Spleen (tissue), 11 donors: ENCODE measurements at regions not wholly inside any gene's neighbourhood (a gene's known extent, or its start where the extent isn't known, plus 50 kb on each side); places are given as distances from the start of the nearest gene placed in this dataset.

ENCODE experiments used
- DNase-seq: peaks from one replicate; pipeline ENCODE4 v3.0.0-alpha.2; 2020
- H3K27ac ChIP-seq, 8 donors: fragments of 200-600 bp; sonication (generic) in 7 of 8; 1 replicate in 4 of 8; 2 replicates in 4 of 8; pipeline versions ENCODE4 v1.5.0 to v1.8.0; 2016 to 2021; ENCODE audit warnings: inconsistent platforms in 4 of 8, mild to moderate bottlenecking in 4 of 8, moderate library complexity in 1 of 8
- H3K27me3 ChIP-seq, 7 donors: fragments of 200-600 bp; sonication (generic) in 6 of 7; replicated peaks in 1 of 7; 1 replicate in 4 of 7; 2 replicates in 3 of 7; pipeline versions ENCODE4 v1.5.0 to v1.8.0; 2016 to 2021; ENCODE audit warnings: inconsistent platforms in 3 of 7, mild to moderate bottlenecking in 1 of 7
- H3K36me3 ChIP-seq, 6 donors: fragments of 200-600 bp; sonication (generic) in 5 of 6; 1 replicate in 4 of 6; 2 replicates in 2 of 6; pipeline versions ENCODE4 v1.5.0 to v1.8.0; 2016 to 2021; ENCODE audit warnings: inconsistent platforms in 2 of 6
- H3K4me1 ChIP-seq, 6 donors: fragments of 200-600 bp; sonication (generic) in 5 of 6; 1 replicate in 3 of 6; 2 replicates in 3 of 6; pipeline versions ENCODE4 v1.5.0 to v1.8.0; 2016 to 2021; ENCODE audit warnings: inconsistent platforms in 3 of 6
- H3K4me3 ChIP-seq, 8 donors: fragments of 200-600 bp; sonication (generic) in 7 of 8; 1 replicate in 4 of 8; 2 replicates in 4 of 8; pipeline versions ENCODE4 v1.5.0 to v1.8.0; 2016 to 2021; ENCODE audit warnings: inconsistent platforms in 4 of 8, mild to moderate bottlenecking in 4 of 8, moderate library complexity in 2 of 8
- H3K9me3 ChIP-seq, 8 donors: fragments of 200-600 bp; sonication (generic) in 7 of 8; 1 replicate in 4 of 8; 2 replicates in 4 of 8; pipeline versions ENCODE4 v1.5.0 to v1.8.0; 2016 to 2021; ENCODE audit warnings: inconsistent platforms in 4 of 8
- POLR2A ChIP-seq, 3 donors: fragments of 450-650 bp; IDR thresholded peaks; one replicate each; pipeline ENCODE4 v1.5.1; 2017; ENCODE audit warnings: antibody characterized with exemption in 3 of 3, mild to moderate bottlenecking in 1 of 3
- POLR2AphosphoS5 ChIP-seq, 3 donors: sonication (generic); formaldehyde crosslinking; IDR thresholded peaks; one replicate each; pipeline ENCODE4 v1.5.1; 2017; ENCODE audit warnings: antibody characterized with exemption in 3 of 3
- whole genome bisulfite sequencing, 5 donors: extraction: QIAGEN DNeasy Blood & Tissue Kit in 3 of 5; methylation state at CpG; one replicate each; pipeline versions ENCODE4 v1.1.5 to v1.1.7; 2013 to 2018; 5-methylcytosine and 5-hydroxymethylcytosine counted together
- intact Hi-C: fragments of 100-400 bp; cut with DNase I; formaldehyde crosslinking; loops from one replicate; pipeline ENCODE4 v1.15.0; 2023; ENCODE audit warnings: low total_unique reads
- TF ChIP-seq, protein P1 (sequence below), 11 experiments: fragments of 200-600 bp in 7 of 11; fragments of 450-650 bp in 4 of 11; sonication (generic) in 4 of 11; IDR thresholded peaks in 8 of 11; conservative IDR thresholded peaks in 3 of 11; 1 replicate in 7 of 11; 2 replicates in 4 of 11; pipeline versions ENCODE4 v1.4.0 to v1.8.0; 2016 to 2021; ENCODE audit warnings: antibody characterized with exemption in 11 of 11, inconsistent platforms in 4 of 11, mild to moderate bottlenecking in 1 of 11
- donor health status: healthy with polysubstance abuse.
- donor health status: DM: no; HTN: no; CAD: no; lungs with moderate emphysema.
- donor health status: DM: no; HTN: no; CAD: no.
- donor health status: Bipolar disorder and iron deficiency.
- donor health status: healthy.
- donor health status: DM: no; HTN: no; CAD: no.
- donor health status: DM: yes; HTN: yes; CAD: no.

DNA sequence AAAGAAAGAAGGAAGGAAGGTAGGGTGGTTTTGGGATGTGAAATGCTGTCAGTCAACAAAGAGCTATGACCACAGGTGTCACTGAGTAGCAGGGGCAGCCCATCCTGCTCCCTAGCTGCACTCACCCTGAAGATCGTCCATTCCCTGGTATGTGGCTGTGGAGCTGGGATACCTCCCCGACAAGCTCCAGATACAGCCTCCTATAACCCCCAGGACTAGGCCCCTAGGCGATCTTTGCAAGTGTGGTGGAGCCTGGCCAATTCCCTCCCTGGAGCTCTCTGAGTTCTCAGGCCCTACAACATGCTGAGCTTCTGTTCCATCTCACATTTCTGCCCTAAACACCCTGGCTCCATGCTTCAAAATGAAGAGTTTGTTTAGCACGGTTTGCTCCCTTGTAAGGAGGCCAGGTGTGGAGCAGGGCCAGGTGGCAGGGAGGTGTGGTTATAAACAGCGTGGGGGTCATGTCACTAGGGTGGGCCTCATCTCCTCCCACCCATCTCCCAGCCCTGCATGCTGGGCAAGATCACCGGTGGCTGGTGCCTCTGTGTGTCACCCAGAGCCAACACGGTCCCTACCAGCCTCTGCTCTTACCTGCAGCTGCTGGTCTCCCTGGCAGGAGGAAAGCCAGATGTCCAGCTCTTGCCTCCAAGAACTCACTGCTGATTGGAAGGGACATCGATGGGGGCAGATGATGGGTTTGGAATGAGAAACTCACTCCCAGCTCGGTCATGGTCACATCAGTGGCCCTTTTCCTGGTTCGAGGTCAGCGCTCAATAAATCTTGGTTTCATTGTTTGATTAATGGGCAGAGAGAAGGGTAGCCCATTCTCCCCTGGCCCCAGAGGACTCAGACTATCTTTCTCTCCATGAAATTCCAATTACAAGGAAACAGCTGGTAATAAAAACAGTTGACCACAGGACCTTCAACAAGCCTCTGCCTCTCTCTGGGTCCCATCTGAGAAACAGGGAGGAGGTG lies 511.0 kb upstream of the CDH5 start:
- H3K36me3 ChIP-seq: no peaks in the 10 kb centered on the region

GRCh38 chr16:65846210-65846602 lies 520.3 kb upstream of the CDH5 start:
- Histone ChIP-seq H3K4me3 (no peak overlapping the region), H3K27me3 (no peaks in the 10 kb centered on the region), H3K27ac (no peak overlapping the region), H3K9me3 (peaks cover 0 to 6% (median 0%) of the 10 kb centered on the region in 8 donors), H3K4me1 (peaks cover 0 to 13% (median 0%) of the 10 kb centered on the region in 6 donors), H3K36me3 (no peaks in the 10 kb centered on the region)
- intact Hi-C loops: no loop called here
- WGBS, 5 donors: 38 to 73% (median 63%) methylated on average over 1 of the region's 1 CpG
- DNase-seq: no peak
- no peak for TF ChIP-seq POLR2AphosphoS5 (IDR thresholded peaks at IDR 0.05)
- TF ChIP-seq POLR2A (IDR thresholded peaks at IDR 0.05): no peak
- TF ChIP-seq, protein P1, sequence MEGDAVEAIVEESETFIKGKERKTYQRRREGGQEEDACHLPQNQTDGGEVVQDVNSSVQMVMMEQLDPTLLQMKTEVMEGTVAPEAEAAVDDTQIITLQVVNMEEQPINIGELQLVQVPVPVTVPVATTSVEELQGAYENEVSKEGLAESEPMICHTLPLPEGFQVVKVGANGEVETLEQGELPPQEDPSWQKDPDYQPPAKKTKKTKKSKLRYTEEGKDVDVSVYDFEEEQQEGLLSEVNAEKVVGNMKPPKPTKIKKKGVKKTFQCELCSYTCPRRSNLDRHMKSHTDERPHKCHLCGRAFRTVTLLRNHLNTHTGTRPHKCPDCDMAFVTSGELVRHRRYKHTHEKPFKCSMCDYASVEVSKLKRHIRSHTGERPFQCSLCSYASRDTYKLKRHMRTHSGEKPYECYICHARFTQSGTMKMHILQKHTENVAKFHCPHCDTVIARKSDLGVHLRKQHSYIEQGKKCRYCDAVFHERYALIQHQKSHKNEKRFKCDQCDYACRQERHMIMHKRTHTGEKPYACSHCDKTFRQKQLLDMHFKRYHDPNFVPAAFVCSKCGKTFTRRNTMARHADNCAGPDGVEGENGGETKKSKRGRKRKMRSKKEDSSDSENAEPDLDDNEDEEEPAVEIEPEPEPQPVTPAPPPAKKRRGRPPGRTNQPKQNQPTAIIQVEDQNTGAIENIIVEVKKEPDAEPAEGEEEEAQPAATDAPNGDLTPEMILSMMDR (IDR thresholded peaks at IDR 0.05 in 8 of 11, conservative IDR thresholded peaks at IDR 0.05 in 3 of 11): no peak

More for the DNA sequence above, 511.0 kb upstream of the CDH5 start:
- Histone ChIP-seq H3K27me3 (no peaks in the 10 kb centered on the region), H3K27ac (no peak overlapping the region), H3K4me1 (no peaks in the 10 kb centered on the region), H3K9me3 (peaks cover 0 to 29% (median 18%) of the 10 kb centered on the region in 8 donors), H3K4me3 (no peak overlapping the region)
- no peak for DNase-seq
- WGBS, 5 donors: 77 to 88% (median 79%) methylated on average over 10 to 11 of the region's 11 CpGs
- TF ChIP-seq, protein P1 (IDR thresholded peaks at IDR 0.05 in 8 of 11, conservative IDR thresholded peaks at IDR 0.05 in 3 of 11): no peak
- no peak for TF ChIP-seq POLR2A (IDR thresholded peaks at IDR 0.05)
- TF ChIP-seq POLR2AphosphoS5 (IDR thresholded peaks at IDR 0.05): no peak
- intact Hi-C loops: no loop called here

DNA sequence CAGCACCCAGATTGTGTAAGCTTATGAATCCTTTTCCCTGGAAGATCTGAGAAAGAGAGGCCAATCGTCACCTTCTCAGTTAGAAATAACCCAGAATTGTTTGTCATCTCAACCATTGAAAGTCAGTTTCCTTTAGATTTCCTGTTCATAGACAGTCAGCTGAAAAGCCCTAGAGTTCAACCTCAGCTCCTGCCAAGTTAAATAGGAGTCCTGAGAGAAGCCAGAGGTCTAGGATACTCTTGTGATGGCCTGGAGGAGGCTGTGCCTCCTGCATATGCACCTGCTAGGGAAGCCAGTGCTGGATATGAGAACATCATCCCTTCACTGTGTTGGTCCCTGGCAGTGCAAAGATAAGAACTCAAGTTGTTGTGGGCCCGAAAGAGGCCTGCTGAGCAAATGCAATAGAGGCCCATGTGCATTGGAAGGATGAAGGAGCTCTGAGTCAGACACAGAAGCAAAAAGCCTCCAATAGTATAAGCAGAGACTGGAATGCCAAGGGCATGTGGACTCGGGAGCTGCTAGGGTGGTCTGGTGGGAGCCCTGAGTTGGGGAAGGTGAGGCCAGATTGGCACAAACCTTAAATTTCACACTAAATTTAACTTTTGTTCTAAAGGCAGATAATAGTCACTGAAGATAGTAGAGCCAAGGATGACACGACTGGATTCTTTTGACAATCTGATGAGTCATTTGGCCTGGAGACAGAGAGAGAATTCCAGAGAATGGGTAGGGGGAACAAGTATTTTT lies 520.9 kb upstream of the CDH5 start:
- no peak overlapping the region for H3K27ac ChIP-seq
- DNase-seq: no peak
- H3K27me3 ChIP-seq: no peaks in the 10 kb centered on the region
- 62 to 79% (median 63%) methylated on average over 4 of the region's 4 CpGs for WGBS, 5 donors
- no peaks in the 10 kb centered on the region for H3K36me3 ChIP-seq
- no peaks in the 10 kb centered on the region for H3K9me3 ChIP-seq
- H3K4me1 ChIP-seq: peaks cover 0 to 13% (median 0%) of the 10 kb centered on the region in 6 donors
- intact Hi-C loops: no loop called here
- no peak overlapping the region for H3K4me3 ChIP-seq
- no peak for TF ChIP-seq POLR2A (IDR thresholded peaks at IDR 0.05)
- TF ChIP-seq, protein P1 (IDR thresholded peaks at IDR 0.05 in 8 of 11, conservative IDR thresholded peaks at IDR 0.05 in 3 of 11): no peak
- no peak for TF ChIP-seq POLR2AphosphoS5 (IDR thresholded peaks at IDR 0.05)

DNA sequence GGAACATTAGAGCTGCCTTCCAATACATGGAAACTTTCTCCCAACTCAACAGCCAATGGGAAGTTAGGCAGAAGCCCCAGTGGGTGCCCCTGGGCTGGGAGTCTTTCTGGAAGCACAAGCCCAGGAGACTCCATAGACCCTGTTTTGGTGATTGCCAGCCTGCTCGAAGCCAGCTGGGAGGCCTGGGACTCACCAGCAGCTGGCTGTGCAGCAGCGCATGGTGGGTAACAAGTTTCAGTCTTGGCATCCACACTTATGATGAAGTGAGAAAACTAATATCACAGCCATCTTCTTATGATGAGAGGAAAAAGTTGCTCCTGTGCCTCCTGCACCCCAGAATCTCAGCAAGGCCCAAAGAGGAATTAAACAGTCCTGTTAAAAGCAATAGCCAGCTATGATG lies 522.5 kb upstream of the CDH5 start:
- H3K4me1 ChIP-seq: peaks cover 0 to 13% (median 0%) of the 10 kb centered on the region in 6 donors
- H3K27ac ChIP-seq: no peak overlapping the region
- no peaks in the 10 kb centered on the region for H3K36me3 ChIP-seq
- intact Hi-C loops: no loop called here
- 74 to 100% (median 84%) methylated on average over 2 of the region's 2 CpGs for WGBS, 5 donors
- no peaks in the 10 kb centered on the region for H3K9me3 ChIP-seq
- H3K27me3 ChIP-seq: no peaks in the 10 kb centered on the region
- TF ChIP-seq POLR2AphosphoS5 (IDR thresholded peaks at IDR 0.05) (no peak), POLR2A (IDR thresholded peaks at IDR 0.05) (no peak)
- TF ChIP-seq, protein P1 (IDR thresholded peaks at IDR 0.05 in 8 of 11, conservative IDR thresholded peaks at IDR 0.05 in 3 of 11): no peak
- DNase-seq: no peak
- no peak overlapping the region for H3K4me3 ChIP-seq
